Panc1 (cell line): ENCODE measurements at regions not wholly inside any gene's neighbourhood (a gene's known extent, or its start where the extent isn't known, plus 50 kb on each side); places are given as distances from the start of the nearest gene placed in this dataset. TPM values are rescaled to one million over a fixed set of nuclear protein-coding genes. Genes with fewer than 3 reads are reported as not detected.
"Not testable (repeated sequence)": the region's sequence is repeated elsewhere in the genome, so short reads cannot be mapped to it uniquely, and the experiment has no call there.

Source experiments
- ATAC-seq: fragments of 200-7000 bp; cut with Tn5 transposase; 2 replicates; pipeline ENCODE4 v1.9.1; 2020; ENCODE audit warnings: mild to moderate bottlenecking, moderate library complexity
- BruUV-seq: library from RNA; stranded (reverse); fragments of 400-500 nt; replicated peaks from 2 replicates; lab custom pipeline; 2021; lab: Mats Ljungman, UMichigan
- CTCF ChIA-PET: fragments of 300-600 bp; sonication (Branson Sonifier 250); formaldehyde crosslinking; loops from one replicate; lab custom pipeline; 2022; ENCODE audit warnings: antibody characterized with exemption; lab: Charles Lee
- POLR2A ChIA-PET: fragments of 300-600 bp; sonication (Branson Sonifier 250); formaldehyde crosslinking; loops from one replicate; lab custom pipeline; 2022; ENCODE audit warnings: antibody characterized with exemption; lab: Charles Lee
- DNase-seq: peaks from one replicate; pipeline ENCODE4 v3.0.0-alpha.2; 2010; ENCODE audit warnings: low read depth, low spot score
- H3K27ac ChIP-seq: 2 replicates; pipeline ENCODE4 v1.5.1; 2011; ENCODE audit warnings: mild to moderate bottlenecking, low read length, inconsistent platforms
- H3K27me3 ChIP-seq: fragments of 200-500 bp; sonication (Bioruptor generic); 2 replicates; pipeline ENCODE4 v1.6.0; 2014; ENCODE audit warnings: low read length, inconsistent platforms; ENCODE audit not compliant: control insufficient read depth, insufficient read depth
- H3K36me3 ChIP-seq: fragments of 200-500 bp; sonication (Bioruptor generic); 2 replicates; pipeline ENCODE4 v1.5.1; 2014; ENCODE audit warnings: inconsistent platforms, mild to moderate bottlenecking, low read length, moderate library complexity; ENCODE audit not compliant: control insufficient read depth, insufficient read depth
- H3K4me1 ChIP-seq: 2 replicates; pipeline ENCODE4 v1.5.1; 2011; ENCODE audit warnings: inconsistent platforms, mild to moderate bottlenecking, low read length, moderate library complexity; ENCODE audit not compliant: control insufficient read depth, insufficient read depth
- H3K4me3 ChIP-seq, 2 experiments: 2 replicates each; pipeline ENCODE4 v1.5.1; 2011 to 2012; ENCODE audit warnings: low read depth in 2 of 2, low read length in 2 of 2, mild to moderate bottlenecking in 2 of 2, inconsistent platforms in 1 of 2, moderate library complexity in 1 of 2
- H3K9me3 ChIP-seq: fragments of 200-500 bp; sonication (Bioruptor generic); 2 replicates; pipeline ENCODE4 v1.5.1; 2014; ENCODE audit warnings: low read depth, mild to moderate bottlenecking, inconsistent platforms, low read length, moderate library complexity; ENCODE audit not compliant: control insufficient read depth, insufficient read depth
- CTCF ChIP-seq: fragments of 450-650 bp; IDR thresholded peaks from 2 replicates; pipeline ENCODE4 v1.5.1; 2017; ENCODE audit warnings: mild to moderate bottlenecking
- POLR2AphosphoS5 ChIP-seq: IDR thresholded peaks from 2 replicates; pipeline ENCODE4 v1.6.1; 2012; ENCODE audit warnings: mild to moderate bottlenecking, low read depth, low read length, moderate library complexity
- REST ChIP-seq, 2 experiments: IDR thresholded peaks; 2 replicates each; pipeline ENCODE4 v1.6.1; 2011 to 2012; ENCODE audit warnings: low read depth in 2 of 2, control low read depth in 1 of 2, low read length in 1 of 2, mild to moderate bottlenecking in 1 of 2, moderate library complexity in 1 of 2; ENCODE audit not compliant: insufficient read depth in 1 of 2
- in situ Hi-C: cut with HindIII; loops from 2 replicates; pipeline ENCODE4 v1.10.0; 2016; ENCODE audit warnings: low sequenced_read_pairs, low pct_unique_long_range_greater_than_20kb
- intact Hi-C: fragments of 100-400 bp; cut with micrococcal nuclease; formaldehyde crosslinking; loops from one replicate; pipeline ENCODE4 v1.10.0; 2022; ENCODE audit not compliant: unreplicated experiment
- microRNA-seq: library from miRNA; unstranded; fragments of <30 nt; microRNA quantifications from one replicate; pipeline ENCODE4 v1.1.0, GENCODE V29; 2020; ENCODE audit not compliant: unreplicated experiment

GRCh38 chr10:45249978-45250693 is 65.3 kb downstream of the OR13A1 start:
- Histone ChIP-seq H3K4me3 (peak overlapping the region; percentile 30 to 44), H3K4me1 (no peaks in the 10 kb centered on the region), H3K36me3 (no peaks in the 10 kb centered on the region), H3K9me3 (no peaks in the 10 kb centered on the region), H3K27ac (no peak overlapping the region), H3K27me3 (peaks cover 6% of the 10 kb centered on the region; the same call in 1 of the 2 replicates)
- no TSS peak for BruUV-seq
- ATAC-seq (peak; percentile 86), DNase-seq (peak; percentile 60)
- ChIA-PET CTCF (interaction anchor here (0.6 to 1.0 kb wide), 5 partner anchors 12 to 651 kb away, joined by 3 to 7 read pairs (median 4); no protein-coding TSS in a partner anchor), POLR2A (interaction anchor here (0.6 kb wide), 1 partner anchor 15 kb away, joined by 8 read pairs; no protein-coding TSS in a partner anchor)
- intact Hi-C loops = loop anchor here (5.0 to 10.0 kb wide), 2 partner anchors 175 to 337 kb away; no protein-coding TSS in a partner anchor
- in situ Hi-C loops = no loop called here
- TF ChIP-seq CTCF = peak; percentile 70
- no peak for TF ChIP-seq POLR2AphosphoS5
- TF ChIP-seq REST (IDR thresholded peaks at IDR 0.05; ENCODE audit: insufficient read depth in 1 of 2, low read depth in 2 of 2, low read length in 1 of 2) = no peak

GRCh38 chr10:45250694-45251075 is 64.7 kb downstream of the OR13A1 start:
- BruUV-seq, H3K36me3 ChIP-seq, H3K27ac ChIP-seq, DNase-seq, H3K27me3 ChIP-seq, H3K4me1 ChIP-seq, ATAC-seq, H3K9me3 ChIP-seq, in situ Hi-C loops: not testable (repeated sequence)
- H3K4me3 ChIP-seq = peak overlapping the region in 1 of 2 experiments; percentile 44; a peak in 3 of 4 replicates
- POLR2A ChIA-PET = interaction anchor here (0.6 kb wide), 1 partner anchor 14 kb away, joined by 8 read pairs; no protein-coding TSS in a partner anchor
- intact Hi-C loops = loop anchor here (5.0 to 10.0 kb wide), 2 partner anchors 174 to 337 kb away; no protein-coding TSS in a partner anchor
- CTCF ChIA-PET = interaction anchor here (0.7 to 1.0 kb wide), 2 partner anchors 13 to 651 kb away, joined by 3 to 4 read pairs; no protein-coding TSS in a partner anchor

Small RNAs in the stretch of these regions (microRNA-seq; reads per million reads assigned to microRNA genes)
- not detected for gene MIR3156-1
